ENCODE measurements at regions not wholly inside any gene's neighbourhood (a gene's known extent, or its start where the extent isn't known, plus 50 kb on each side); places are given as distances from the start of the nearest gene placed in this dataset.

GRCh38 chr20:57894096-57894495 lies 184.3 kb upstream of the PMEPA1 start:
- TF ChIP-seq CTCF (conservative IDR thresholded peaks at IDR 0.05; ENCODE audit: low read depth in 2 of 2) (no peak), ETS1 (IDR thresholded peaks at IDR 0.05) (no peak), POLR2AphosphoS5 (IDR thresholded peaks at IDR 0.05; ENCODE audit: low read depth) (no peak), EZH2phosphoT487 (IDR thresholded peaks at IDR 0.05; ENCODE audit: unreplicated experiment) (no peak), CREB1 (CRISPR knock-in tag; IDR thresholded peaks at IDR 0.05; ENCODE audit: low read depth) (no peak), REST (IDR thresholded peaks at IDR 0.05; ENCODE audit: unreplicated experiment) (no peak), EZH2 (IDR thresholded peaks at IDR 0.05; ENCODE audit: low read depth, unreplicated experiment) (no peak), NANOG (IDR thresholded peaks at IDR 0.05; ENCODE audit: borderline replicate concordance) (no peak)
